Epidermal melanocyte (primary cell): ENCODE measurements at regions not wholly inside any gene's neighbourhood (a gene's known extent, or its start where the extent isn't known, plus 50 kb on each side); places are given as distances from the start of the nearest gene placed in this dataset.

ENCODE experiments used
- DNase-seq: peaks from one replicate; pipeline ENCODE4 v3.0.0; 2011; ENCODE audit warnings: low spot score; ENCODE audit not compliant: insufficient read length

- DNase-seq = peak; percentile 63
Observed at GRCh38 chr12:38138225-38139221, 178.1 kb upstream of the ALG10B start.

DNA sequence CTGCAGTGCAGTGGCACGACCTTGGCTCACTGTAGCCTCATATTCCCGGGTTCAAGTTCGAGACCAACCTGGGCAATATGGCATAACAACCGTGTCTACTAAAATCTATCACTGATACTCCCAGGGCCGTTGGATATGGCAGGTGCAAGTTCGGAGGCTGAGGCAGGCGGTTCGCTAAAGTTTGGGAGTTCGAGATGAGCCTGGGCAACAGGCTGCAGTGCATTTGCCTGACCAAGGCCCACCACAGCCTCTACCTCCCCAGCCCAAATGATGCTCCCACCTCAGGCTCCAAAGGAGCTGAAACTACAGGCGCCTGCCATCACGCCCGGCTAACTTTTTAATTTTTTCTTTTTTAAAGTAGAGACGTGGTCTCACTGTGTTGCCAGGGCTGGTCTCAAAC, 177.1 kb upstream of the ALG10B start:
- DNase-seq = no peak

DNA sequence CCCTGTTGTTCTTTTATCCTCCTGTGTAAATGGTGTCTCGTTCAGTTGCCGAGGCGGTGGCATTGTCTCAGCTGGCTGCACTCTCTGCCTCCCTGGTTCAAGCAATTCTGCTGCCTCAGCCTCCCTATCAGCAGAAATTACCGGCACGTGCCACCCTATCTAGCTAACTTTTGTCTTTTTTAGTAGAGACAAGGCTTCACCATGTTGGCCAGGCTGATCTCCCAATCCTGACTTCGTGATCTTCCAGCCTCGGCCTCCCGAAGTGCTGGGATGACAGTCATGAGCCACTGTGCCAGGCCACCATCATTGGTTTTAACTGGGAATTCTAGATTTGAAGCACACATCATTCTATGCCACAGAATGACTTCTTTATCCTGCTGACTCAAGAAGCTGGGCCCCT, 175.3 kb upstream of the ALG10B start:
- no peak for DNase-seq

DNA sequence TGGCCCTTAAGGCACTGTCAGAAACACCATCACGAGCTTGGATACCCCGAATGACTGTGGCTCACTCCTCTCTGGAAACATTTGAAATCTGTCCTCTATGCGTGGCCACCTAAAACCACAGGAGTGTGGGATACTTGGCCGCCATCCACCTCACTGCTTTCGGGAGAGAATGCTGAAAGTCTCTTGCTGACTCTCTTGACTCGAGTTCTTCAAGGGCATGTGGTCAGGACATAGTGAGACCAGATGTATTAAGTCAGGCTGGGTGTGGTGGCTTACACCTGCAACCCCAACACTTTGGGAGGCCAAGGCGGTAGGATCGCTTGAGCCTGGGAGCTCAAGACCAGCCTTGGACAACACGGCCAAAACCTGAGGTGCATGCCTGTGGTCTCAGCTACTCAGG, 174.7 kb upstream of the ALG10B start:
- DNase-seq = no peak

DNA sequence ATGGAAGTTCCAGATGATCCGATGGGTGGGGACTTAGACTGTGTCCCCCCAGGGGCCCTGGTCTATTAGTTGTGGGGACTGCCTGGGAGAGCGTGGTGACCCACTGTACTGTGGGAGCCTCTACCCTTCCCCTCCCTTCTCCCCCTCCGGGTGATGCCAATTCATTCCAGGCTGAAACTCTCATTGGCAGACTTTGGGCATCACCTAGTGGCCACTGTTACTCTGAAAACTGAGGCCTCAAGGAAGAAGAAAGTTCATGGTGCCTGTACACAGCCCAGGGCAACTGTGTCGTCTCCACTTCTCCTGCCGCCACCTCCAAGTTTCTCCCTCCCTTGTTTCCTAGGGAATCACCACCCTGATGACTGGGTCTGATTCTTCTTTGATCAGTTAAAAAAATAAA, 173.6 kb upstream of the ALG10B start:
- DNase-seq = no peak

GRCh38 chr12:38144049-38144448, 172.5 kb upstream of the ALG10B start:
- no peak for DNase-seq

GRCh38 chr12:38144601-38145436, 171.8 kb upstream of the ALG10B start:
- DNase-seq = no peak

DNA sequence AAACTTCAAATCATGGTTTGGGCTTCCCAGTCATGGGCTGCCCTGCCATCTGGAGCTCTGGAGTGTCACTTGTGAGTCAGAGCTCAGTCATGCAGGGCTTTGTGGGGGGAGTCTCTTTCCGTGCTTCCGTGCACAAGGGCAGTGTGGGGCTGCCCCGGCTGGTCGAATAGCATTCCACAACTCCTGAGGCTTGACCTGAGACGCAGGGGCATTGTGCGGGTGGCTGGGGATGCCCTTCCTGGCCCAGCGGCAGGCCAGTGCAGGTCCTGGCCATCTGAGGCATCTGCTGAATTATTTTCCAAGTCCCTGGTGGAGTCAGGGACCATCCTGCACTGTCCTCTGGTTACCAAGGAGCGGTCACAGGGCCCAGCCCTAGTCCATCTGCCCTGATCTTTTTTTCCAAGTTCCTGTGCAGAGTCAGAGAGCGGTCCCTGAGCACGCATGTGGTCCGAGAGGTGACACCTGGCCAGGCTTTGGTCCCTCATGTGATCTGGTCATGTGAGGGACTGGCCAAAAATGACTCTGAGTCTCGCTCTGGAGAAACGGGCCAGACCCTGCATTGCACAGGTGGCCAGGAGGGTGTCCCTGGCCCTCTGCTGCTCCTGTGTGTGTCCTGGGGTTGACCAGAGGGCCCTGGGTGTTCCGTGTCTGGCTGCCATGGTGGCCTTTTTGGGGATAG, 167.0 kb upstream of the ALG10B start:
- DNase-seq = no peak

DNA sequence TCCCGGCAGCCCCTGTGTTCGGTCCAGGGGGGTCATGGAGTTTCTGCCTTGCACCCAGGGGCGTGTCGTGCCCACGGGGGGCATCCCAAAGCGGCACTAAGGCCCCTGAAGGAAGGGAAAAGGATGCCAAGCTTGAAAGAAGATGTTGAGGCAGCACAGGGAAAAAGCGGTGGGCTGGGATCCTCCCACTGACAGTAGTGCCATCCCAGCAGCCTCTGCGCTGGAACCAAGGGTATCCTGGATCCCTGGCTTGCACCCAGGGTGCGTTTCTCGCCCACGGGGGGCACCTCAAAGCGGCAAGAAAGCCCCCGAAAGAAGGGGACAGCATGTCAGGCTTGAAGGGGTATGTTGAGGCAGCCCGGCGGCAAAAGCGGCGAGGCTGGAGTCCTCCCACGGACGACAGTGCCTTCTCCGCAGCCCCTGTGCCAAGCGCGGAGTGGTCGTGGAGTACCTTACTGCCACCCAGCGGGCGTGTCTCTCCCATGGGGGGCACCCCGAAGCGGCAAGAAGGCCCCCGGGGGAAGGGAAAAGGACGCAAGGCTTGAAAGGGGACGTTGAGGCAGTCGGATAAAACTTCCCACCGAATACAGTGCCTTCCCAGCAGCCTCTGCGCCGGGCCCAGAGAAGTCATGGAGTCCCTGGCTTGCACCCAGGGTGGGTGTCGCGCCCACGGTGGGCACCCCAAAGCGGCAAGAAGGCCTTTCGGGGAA, 164.4 kb upstream of the ALG10B start:
- DNase-seq = no peak

GRCh38 chr12:38152816-38153736, 163.5 kb upstream of the ALG10B start:
- no peak for DNase-seq

GRCh38 chr12:38153737-38154061, 162.9 kb upstream of the ALG10B start:
- DNase-seq = no peak

- no peak for DNase-seq
Observed at GRCh38 chr12:38154096-38155019, 162.2 kb upstream of the ALG10B start.

GRCh38 chr12:38155020-38155395, 161.6 kb upstream of the ALG10B start:
- DNase-seq = no peak

DNA sequence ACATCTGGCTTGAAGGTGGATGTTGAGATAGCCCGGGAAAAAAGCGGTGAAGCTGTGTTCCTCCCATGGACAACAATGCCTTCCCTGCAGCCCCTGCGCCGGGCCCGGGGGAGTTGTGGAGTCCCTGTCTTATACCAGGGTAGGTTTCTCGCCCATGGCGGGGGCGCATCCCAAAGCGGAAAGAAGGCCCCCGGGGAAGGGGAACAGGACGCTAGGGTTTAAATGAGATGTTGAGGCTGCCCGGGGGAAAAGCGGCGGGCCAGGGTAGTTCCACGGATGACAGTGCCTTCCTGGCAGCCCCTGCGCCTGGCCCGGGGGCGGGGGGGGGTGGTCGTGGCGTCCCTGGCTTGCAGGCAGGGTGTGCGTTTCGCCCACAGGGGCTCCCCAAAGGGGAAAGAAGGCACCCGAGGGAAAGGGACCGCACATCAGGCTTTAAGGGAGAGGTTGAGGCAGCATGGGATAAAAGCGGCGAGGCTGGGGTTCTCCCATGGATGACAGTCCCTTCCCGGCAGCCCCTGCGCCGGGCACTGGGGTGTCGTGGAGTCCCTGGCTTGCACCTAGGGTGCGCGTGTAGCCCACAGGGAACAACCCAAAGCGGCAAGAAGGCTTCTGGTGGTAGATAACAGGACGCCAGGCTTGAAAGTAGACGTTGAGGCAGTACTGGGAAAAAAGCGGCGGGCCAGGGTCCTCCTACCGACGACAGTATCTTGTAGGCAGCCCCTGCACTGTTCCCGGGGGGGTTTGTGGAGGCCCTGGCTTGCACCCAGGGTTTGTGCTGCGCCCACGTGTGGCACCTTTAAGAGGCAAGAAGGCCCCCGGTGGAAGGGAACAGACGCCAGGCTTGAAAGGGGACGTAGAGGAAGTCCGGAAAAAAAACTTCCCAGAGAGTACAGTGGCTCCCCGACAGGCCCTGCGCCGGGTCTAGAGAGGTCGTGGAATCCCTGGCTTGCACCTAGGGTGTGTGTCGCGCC, 160.8 kb upstream of the ALG10B start:
- no peak for DNase-seq

GRCh38 chr12:38156497-38157245, 159.9 kb upstream of the ALG10B start:
- no peak for DNase-seq

- no peak for DNase-seq
Observed at GRCh38 chr12:38157274-38157932, 159.2 kb upstream of the ALG10B start.

- no peak for DNase-seq
Observed at GRCh38 chr12:38157933-38158401, 158.6 kb upstream of the ALG10B start.
